Loucy (cell line): ENCODE measurements at regions not wholly inside any gene's neighbourhood (a gene's known extent, or its start where the extent isn't known, plus 50 kb on each side); places are given as distances from the start of the nearest gene placed in this dataset.

Source experiments
- EZH2phosphoT487 ChIP-seq: fragments of 200-600 bp; IDR thresholded peaks from 2 replicates; pipeline ENCODE4 v1.6.1; 2018; ENCODE audit warnings: antibody characterized with exemption, mild to moderate bottlenecking, moderate library complexity, borderline replicate concordance
- TF ChIP-seq, protein P1 (sequence below): fragments of 200-600 bp; sonication (generic); conservative IDR thresholded peaks from 2 replicates; pipeline ENCODE4 v1.5.1; 2014; ENCODE audit warnings: mild to moderate bottlenecking, antibody characterized with exemption, low read length

GRCh38 chr14:23702656-23703426 is 66.7 kb downstream of the DHRS2 start:
- TF ChIP-seq, protein P1, sequence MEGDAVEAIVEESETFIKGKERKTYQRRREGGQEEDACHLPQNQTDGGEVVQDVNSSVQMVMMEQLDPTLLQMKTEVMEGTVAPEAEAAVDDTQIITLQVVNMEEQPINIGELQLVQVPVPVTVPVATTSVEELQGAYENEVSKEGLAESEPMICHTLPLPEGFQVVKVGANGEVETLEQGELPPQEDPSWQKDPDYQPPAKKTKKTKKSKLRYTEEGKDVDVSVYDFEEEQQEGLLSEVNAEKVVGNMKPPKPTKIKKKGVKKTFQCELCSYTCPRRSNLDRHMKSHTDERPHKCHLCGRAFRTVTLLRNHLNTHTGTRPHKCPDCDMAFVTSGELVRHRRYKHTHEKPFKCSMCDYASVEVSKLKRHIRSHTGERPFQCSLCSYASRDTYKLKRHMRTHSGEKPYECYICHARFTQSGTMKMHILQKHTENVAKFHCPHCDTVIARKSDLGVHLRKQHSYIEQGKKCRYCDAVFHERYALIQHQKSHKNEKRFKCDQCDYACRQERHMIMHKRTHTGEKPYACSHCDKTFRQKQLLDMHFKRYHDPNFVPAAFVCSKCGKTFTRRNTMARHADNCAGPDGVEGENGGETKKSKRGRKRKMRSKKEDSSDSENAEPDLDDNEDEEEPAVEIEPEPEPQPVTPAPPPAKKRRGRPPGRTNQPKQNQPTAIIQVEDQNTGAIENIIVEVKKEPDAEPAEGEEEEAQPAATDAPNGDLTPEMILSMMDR = no peak
- no peak for TF ChIP-seq EZH2phosphoT487
